CD4-positive, alpha-beta memory T cell (primary cell): ENCODE measurements at regions not wholly inside any gene's neighbourhood (a gene's known extent, or its start where the extent isn't known, plus 50 kb on each side); places are given as distances from the start of the nearest gene placed in this dataset.
"Not testable (repeated sequence)": the region's sequence is repeated elsewhere in the genome, so short reads cannot be mapped to it uniquely, and the experiment has no call there.

ENCODE experiments used
- CTCF ChIA-PET: fragments of 350-600 bp; sonication (Branson Sonifier 250); formaldehyde crosslinking; loops from one replicate; lab custom pipeline; 2021; ENCODE audit warnings: inconsistent platforms; ENCODE audit not compliant: partially characterized antibody; lab: Charles Lee
- POLR2A ChIA-PET: fragments of 350-600 bp; sonication (Branson Sonifier 250); formaldehyde crosslinking; loops from one replicate; lab custom pipeline; 2021; ENCODE audit not compliant: partially characterized antibody; lab: Charles Lee
- DNase-seq, 5 donors: peaks; one replicate each; pipeline versions ENCODE4 v3.0.0 to v3.0.0-alpha.2; 2020 to 2022; ENCODE audit warnings: mixed read lengths in 1 of 5
- H3K27ac ChIP-seq: one replicate; pipeline ENCODE4 v1.7.0; 2013; ENCODE audit warnings: low read depth, low read length
- H3K27me3 ChIP-seq: 2 replicates; pipeline ENCODE4 v1.7.0; 2013; ENCODE audit warnings: mild to moderate bottlenecking, low read length, moderate library complexity; ENCODE audit not compliant: insufficient read depth
- H3K36me3 ChIP-seq: 2 replicates; pipeline ENCODE4 v1.7.0; 2013; ENCODE audit warnings: mild to moderate bottlenecking, low read length, moderate library complexity; ENCODE audit not compliant: insufficient read depth
- H3K4me1 ChIP-seq: 2 replicates; pipeline ENCODE4 v1.7.0; 2013; ENCODE audit warnings: mild to moderate bottlenecking, low read length, moderate library complexity; ENCODE audit not compliant: insufficient read depth
- H3K4me3 ChIP-seq, 2 donors: one replicate each; pipeline ENCODE4 v1.7.0; 2013; ENCODE audit warnings: low read length in 2 of 2, mild to moderate bottlenecking in 1 of 2
- H3K9me3 ChIP-seq, 2 donors: one replicate each; pipeline ENCODE4 v1.7.0; 2013; ENCODE audit warnings: low read length in 2 of 2, control low read depth in 1 of 2; ENCODE audit not compliant: control insufficient read depth in 1 of 2
- H3K27ac Mint-ChIP-seq, 7 donors: one replicate each; pipeline ENCODE4 v1.8.0; 2020 to 2021; ENCODE audit warnings: mixed read lengths in 7 of 7, mild to moderate bottlenecking in 6 of 7, inconsistent platforms in 3 of 7, moderate library complexity in 3 of 7
- H3K27me3 Mint-ChIP-seq, 2 donors: one replicate each; pipeline ENCODE4 v1.8.0; 2020 to 2021; ENCODE audit warnings: mixed read lengths in 2 of 2
- H3K36me3 Mint-ChIP-seq, 2 donors: one replicate each; pipeline ENCODE4 v1.8.0; 2020 to 2021; ENCODE audit warnings: mixed read lengths in 2 of 2, inconsistent platforms in 1 of 2, mild to moderate bottlenecking in 1 of 2
- H3K4me1 Mint-ChIP-seq, 4 donors: one replicate each; pipeline ENCODE4 v1.8.0; 2020 to 2021; ENCODE audit warnings: mixed read lengths in 4 of 4, mild to moderate bottlenecking in 1 of 4
- H3K4me3 Mint-ChIP-seq, 8 donors: one replicate each; pipeline ENCODE4 v1.8.0; 2020 to 2021; ENCODE audit warnings: mixed read lengths in 8 of 8, mild to moderate bottlenecking in 7 of 8, moderate library complexity in 6 of 8, inconsistent platforms in 3 of 8
- H3K9me3 Mint-ChIP-seq, 8 donors: one replicate each; pipeline ENCODE4 v1.8.0; 2020 to 2021; ENCODE audit warnings: mixed read lengths in 8 of 8, mild to moderate bottlenecking in 5 of 8, inconsistent platforms in 3 of 8, moderate library complexity in 1 of 8
- intact Hi-C: fragments of 100-400 bp; cut with micrococcal nuclease; formaldehyde crosslinking; loops from one replicate; pipeline ENCODE4 v1.15.1; 2023

GRCh38 chr16:54985156-54985555 lies 54.5 kb downstream of the IRX5 start:
- H3K9me3 ChIP-seq: no peaks in the 10 kb centered on the region
- Mint-ChIP-seq H3K27me3 (no peaks in the 10 kb centered on the region), H3K36me3 (no peaks in the 10 kb centered on the region), H3K27ac (no peak overlapping the region), H3K4me3 (no peak overlapping the region), H3K9me3 (no peaks in the 10 kb centered on the region), H3K4me1 (no peaks in the 10 kb centered on the region)
- H3K4me1 ChIP-seq: no peaks in the 10 kb centered on the region
- POLR2A ChIA-PET: no interaction called here
- H3K27ac ChIP-seq: no peak overlapping the region
- no peak for DNase-seq
- no peaks in the 10 kb centered on the region for H3K36me3 ChIP-seq
- intact Hi-C loops: no loop called here
- no peaks in the 10 kb centered on the region for H3K27me3 ChIP-seq
- CTCF ChIA-PET: no interaction called here
- H3K4me3 ChIP-seq: no peak overlapping the region

GRCh38 chr16:54985668-54986067 lies 55.0 kb downstream of the IRX5 start:
- no peaks in the 10 kb centered on the region for H3K36me3 ChIP-seq
- Mint-ChIP-seq H3K27ac (no peak overlapping the region), H3K36me3 (no peaks in the 10 kb centered on the region)

GRCh38 chr16:54986409-54986808 lies 55.7 kb downstream of the IRX5 start:
- H3K4me1 Mint-ChIP-seq: no peaks in the 10 kb centered on the region
- DNase-seq: no peak

More at GRCh38 chr16:54985668-54986067, 55.0 kb downstream of the IRX5 start:
- intact Hi-C loops: no loop called here
- DNase-seq: no peak
- H3K27me3 ChIP-seq: no peaks in the 10 kb centered on the region
- POLR2A ChIA-PET: no interaction called here
- H3K4me3 ChIP-seq: no peak overlapping the region
- H3K4me3 Mint-ChIP-seq: no peak overlapping the region
- no peaks in the 10 kb centered on the region for H3K9me3 Mint-ChIP-seq
- no peaks in the 10 kb centered on the region for H3K4me1 Mint-ChIP-seq
- CTCF ChIA-PET: no interaction called here
- no peaks in the 10 kb centered on the region for H3K4me1 ChIP-seq
- H3K9me3 ChIP-seq: no peaks in the 10 kb centered on the region
- no peaks in the 10 kb centered on the region for H3K27me3 Mint-ChIP-seq
- no peak overlapping the region for H3K27ac ChIP-seq

GRCh38 chr16:54987081-54987480 lies 56.4 kb downstream of the IRX5 start:
- POLR2A ChIA-PET: no interaction called here
- Histone ChIP-seq H3K4me3 (no peak overlapping the region), H3K27ac (no peak overlapping the region), H3K4me1 (no peaks in the 10 kb centered on the region), H3K9me3 (no peaks in the 10 kb centered on the region), H3K36me3 (no peaks in the 10 kb centered on the region), H3K27me3 (no peaks in the 10 kb centered on the region)
- intact Hi-C loops: no loop called here
- Mint-ChIP-seq H3K9me3 (no peaks in the 10 kb centered on the region), H3K4me1 (no peaks in the 10 kb centered on the region), H3K36me3 (no peaks in the 10 kb centered on the region), H3K4me3 (no peak overlapping the region), H3K27me3 (no peaks in the 10 kb centered on the region), H3K27ac (no peak overlapping the region)
- no peak for DNase-seq
- CTCF ChIA-PET: no interaction called here

More at GRCh38 chr16:54986409-54986808, 55.7 kb downstream of the IRX5 start:
- Mint-ChIP-seq H3K36me3 (no peaks in the 10 kb centered on the region), H3K27me3 (no peaks in the 10 kb centered on the region), H3K4me3 (no peak overlapping the region), H3K9me3 (no peaks in the 10 kb centered on the region), H3K27ac (no peak overlapping the region)
- no peaks in the 10 kb centered on the region for H3K27me3 ChIP-seq
- H3K9me3 ChIP-seq: no peaks in the 10 kb centered on the region
- no peaks in the 10 kb centered on the region for H3K4me1 ChIP-seq
- H3K27ac ChIP-seq: no peak overlapping the region
- intact Hi-C loops: no loop called here
- no peaks in the 10 kb centered on the region for H3K36me3 ChIP-seq
- CTCF ChIA-PET: no interaction called here
- POLR2A ChIA-PET: no interaction called here
- H3K4me3 ChIP-seq: no peak overlapping the region

- no peaks in the 10 kb centered on the region for H3K36me3 ChIP-seq
- no peak overlapping the region for H3K4me3 Mint-ChIP-seq
- no peak overlapping the region for H3K27ac Mint-ChIP-seq
- POLR2A ChIA-PET: no interaction called here
- no peak overlapping the region for H3K4me3 ChIP-seq
- no peaks in the 10 kb centered on the region for H3K36me3 Mint-ChIP-seq
- no peaks in the 10 kb centered on the region for H3K27me3 ChIP-seq
- H3K4me1 Mint-ChIP-seq: no peaks in the 10 kb centered on the region
- intact Hi-C loops: no loop called here
- H3K9me3 ChIP-seq: no peaks in the 10 kb centered on the region
- H3K27ac ChIP-seq: no peak overlapping the region
- no peak for DNase-seq
- no peaks in the 10 kb centered on the region for H3K4me1 ChIP-seq
- H3K9me3 Mint-ChIP-seq: no peaks in the 10 kb centered on the region
- CTCF ChIA-PET: no interaction called here
- H3K27me3 Mint-ChIP-seq: peaks cover 3% of the 10 kb centered on the region in 2 donors
Observed at GRCh38 chr16:54991525-54991924, 60.9 kb downstream of the IRX5 start.

GRCh38 chr16:54991946-54992345 lies 61.3 kb downstream of the IRX5 start:
- H3K27me3 Mint-ChIP-seq, H3K9me3 Mint-ChIP-seq, H3K4me3 Mint-ChIP-seq, H3K4me3 ChIP-seq, H3K27ac Mint-ChIP-seq, CTCF ChIA-PET, H3K36me3 ChIP-seq, H3K36me3 Mint-ChIP-seq, intact Hi-C loops, H3K4me1 Mint-ChIP-seq, POLR2A ChIA-PET, H3K27me3 ChIP-seq, H3K4me1 ChIP-seq, H3K27ac ChIP-seq, DNase-seq, H3K9me3 ChIP-seq: not testable (repeated sequence)

GRCh38 chr16:54993106-54993895 lies 62.6 kb downstream of the IRX5 start:
- intact Hi-C loops: no loop called here
- Mint-ChIP-seq H3K36me3 (no peaks in the 10 kb centered on the region), H3K9me3 (no peaks in the 10 kb centered on the region), H3K4me1 (no peaks in the 10 kb centered on the region), H3K27me3 (peaks cover 4 to 7% of the 10 kb centered on the region in 2 donors), H3K4me3 (no peak overlapping the region), H3K27ac (no peak overlapping the region)
- Histone ChIP-seq H3K27ac (no peak overlapping the region), H3K9me3 (no peaks in the 10 kb centered on the region), H3K4me3 (no peak overlapping the region), H3K27me3 (no peaks in the 10 kb centered on the region), H3K4me1 (no peaks in the 10 kb centered on the region), H3K36me3 (no peaks in the 10 kb centered on the region)
- no peak for DNase-seq
- ChIA-PET CTCF (no interaction called here), POLR2A (no interaction called here)
